AG04449 (cell line): ENCODE measurements at regions not wholly inside any gene's neighbourhood (a gene's known extent, or its start where the extent isn't known, plus 50 kb on each side); places are given as distances from the start of the nearest gene placed in this dataset.

ENCODE experiments used
- CTCF ChIA-PET: fragments of 350-600 bp; formaldehyde crosslinking; extraction: SDS; loops from one replicate; lab custom pipeline; 2021; ENCODE audit warnings: antibody characterized with exemption; lab: Yijun Ruan, JAX
- POLR2A ChIA-PET: fragments of 400-600, 350-600 bp; formaldehyde crosslinking; extraction: SDS; loops from one replicate; lab custom pipeline; 2020; ENCODE audit warnings: antibody characterized with exemption, inconsistent platforms; lab: Yijun Ruan, JAX
- DNase-seq: peaks from one replicate; pipeline ENCODE4 v3.0.0-alpha.2; 2010; ENCODE audit warnings: low read depth, low spot score
- H3K4me3 ChIP-seq: 2 replicates; pipeline ENCODE4 v1.5.1; 2011; ENCODE audit warnings: low read depth, mild to moderate bottlenecking, control low read depth, low read length
- CTCF ChIP-seq: IDR thresholded peaks from one replicate; pipeline ENCODE4 v1.5.1; 2011; ENCODE audit warnings: mild to moderate bottlenecking, moderate library complexity, low read length, control low read depth, inconsistent platforms; ENCODE audit not compliant: insufficient read depth; ENCODE audit errors: missing control alignments

- no peak for DNase-seq
- ChIA-PET POLR2A (interaction anchor here (0.6 to 0.7 kb wide), 2 partner anchors 73 to 227 kb away, joined by 3 to 4 read pairs; no protein-coding TSS in a partner anchor), CTCF (interaction anchor here (1.0 kb wide), 1 partner anchor 9 kb away, joined by 5 read pairs; no protein-coding TSS in a partner anchor)
- no peak for TF ChIP-seq CTCF
- no peak overlapping the region for H3K4me3 ChIP-seq
These were observed 151.3 kb downstream of the ETS2 start for GRCh38 chr21:38956856-38957571.

GRCh38 chr21:38956521-38956855 lies 150.8 kb downstream of the ETS2 start:
- DNase-seq, result no peak
- no peak for TF ChIP-seq CTCF
- ChIA-PET CTCF (interaction anchor here (1.0 kb wide), 1 partner anchor 10 kb away, joined by 5 read pairs; no protein-coding TSS in a partner anchor), POLR2A (interaction anchor here (0.6 kb wide), 1 partner anchor 228 kb away, joined by 4 read pairs; no protein-coding TSS in a partner anchor)
- no peak overlapping the region for H3K4me3 ChIP-seq

GRCh38 chr21:38956007-38956406 lies 150.3 kb downstream of the ETS2 start:
- no peak overlapping the region for H3K4me3 ChIP-seq
- DNase-seq, result no peak
- ChIA-PET POLR2A (interaction anchor here (1.2 kb wide), 1 partner anchor 30 kb away, joined by 3 read pairs; no protein-coding TSS in a partner anchor), CTCF (interaction anchor here (1.0 kb wide), 2 partner anchors 10 to 27 kb away, joined by 3 to 5 read pairs; no protein-coding TSS in a partner anchor)
- no peak for TF ChIP-seq CTCF

- no peak for DNase-seq
- CTCF ChIA-PET, result interaction anchor here (1.0 kb wide), 1 partner anchor 26 kb away, joined by 3 read pairs; no protein-coding TSS in a partner anchor
- POLR2A ChIA-PET, result interaction anchor here (1.2 kb wide), 1 partner anchor 30 kb away, joined by 3 read pairs; no protein-coding TSS in a partner anchor
These were observed 149.8 kb downstream of the ETS2 start for GRCh38 chr21:38955495-38955894.

GRCh38 chr21:38954588-38955004 lies 148.9 kb downstream of the ETS2 start:
- no peak overlapping the region for H3K4me3 ChIP-seq
- DNase-seq, result no peak
- CTCF ChIA-PET, result no interaction called here
- TF ChIP-seq CTCF, result no peak
- POLR2A ChIA-PET, result no interaction called here

More at GRCh38 chr21:38955495-38955894, 149.8 kb downstream of the ETS2 start:
- no peak overlapping the region for H3K4me3 ChIP-seq
- TF ChIP-seq CTCF, result no peak

- H3K4me3 ChIP-seq, result no peak overlapping the region
- no peak for TF ChIP-seq CTCF
- ChIA-PET CTCF (no interaction called here), POLR2A (no interaction called here)
- DNase-seq, result no peak
These were observed 147.8 kb downstream of the ETS2 start for GRCh38 chr21:38953516-38953915.
